ENCODE measurements at regions not wholly inside any gene's neighbourhood (a gene's known extent, or its start where the extent isn't known, plus 50 kb on each side); places are given as distances from the start of the nearest gene placed in this dataset.
A peak's percentile ranks its signal among the peaks of the same experiment; 100 is the strongest.

- WGBS (ENCODE audit: insufficient coverage) = 56% methylated on average over 4 of the region's 5 CpGs
Observed at GRCh38 chr6:14767226-14767625, 478.6 kb upstream of the JARID2 start.

GRCh38 chr6:14770040-14770439 lies 475.8 kb upstream of the JARID2 start:
- no peak for TF ChIP-seq CTCF (IDR thresholded peaks at IDR 0.05)
- ATAC-seq (no peak), DNase-seq (no peak)
- intact Hi-C loops (cut with micrococcal nuclease) = no loop called here
- H3K4me1 ChIP-seq (ENCODE audit: control insufficient read depth, insufficient read depth, low read length) = no peaks in the 10 kb centered on the region
- Mint-ChIP-seq H3K36me3 (no peaks in the 10 kb centered on the region), H3K9me3 (no peaks in the 10 kb centered on the region), H3K4me1 (peaks cover 0 to 5% of the 10 kb centered on the region in 2 donors), H3K27ac (peak overlapping the region in 1 of 2 donors; percentile 33), H3K27me3 (ENCODE audit: low read depth in 2 of 2) (peaks cover 6 to 7% of the 10 kb centered on the region in 2 donors), H3K4me3 (no peak overlapping the region)
- 72% methylated on average over 3 of the region's 3 CpGs for WGBS (ENCODE audit: insufficient coverage)
- no peak overlapping the region for H3K27ac ChIP-seq (ENCODE audit: low read length)
- no peaks in the 10 kb centered on the region for H3K27me3 ChIP-seq (ENCODE audit: control insufficient read depth, insufficient read depth, low read length)
- H3K4me3 ChIP-seq (ENCODE audit: low read length) = no peak overlapping the region
- H3K9me3 ChIP-seq (ENCODE audit: control insufficient read depth, insufficient read depth, low read length) = no peaks in the 10 kb centered on the region
- no peaks in the 10 kb centered on the region for H3K36me3 ChIP-seq (ENCODE audit: control insufficient read depth, insufficient read depth, low read length)

More at GRCh38 chr6:14767226-14767625, 478.6 kb upstream of the JARID2 start:
- no peaks in the 10 kb centered on the region for H3K27me3 ChIP-seq (ENCODE audit: control insufficient read depth, insufficient read depth, low read length)
- Mint-ChIP-seq H3K4me3 (no peak overlapping the region), H3K4me1 (peaks cover 0 to 5% of the 10 kb centered on the region in 2 donors), H3K27me3 (ENCODE audit: low read depth in 2 of 2) (peaks cover 3% of the 10 kb centered on the region in 2 donors), H3K27ac (no peak overlapping the region), H3K9me3 (no peaks in the 10 kb centered on the region), H3K36me3 (no peaks in the 10 kb centered on the region)
- intact Hi-C loops (cut with micrococcal nuclease) = no loop called here
- H3K36me3 ChIP-seq (ENCODE audit: control insufficient read depth, insufficient read depth, low read length) = no peaks in the 10 kb centered on the region
- no peak overlapping the region for H3K27ac ChIP-seq (ENCODE audit: low read length)
- DNase-seq = no peak
- H3K4me3 ChIP-seq (ENCODE audit: low read length) = no peak overlapping the region
- no peaks in the 10 kb centered on the region for H3K9me3 ChIP-seq (ENCODE audit: control insufficient read depth, insufficient read depth, low read length)
- H3K4me1 ChIP-seq (ENCODE audit: control insufficient read depth, insufficient read depth, low read length) = no peaks in the 10 kb centered on the region
- no peak for TF ChIP-seq CTCF (IDR thresholded peaks at IDR 0.05)
- no peak for ATAC-seq

GRCh38 chr6:14770572-14770971 lies 475.3 kb upstream of the JARID2 start:
- no peak for DNase-seq

More at GRCh38 chr6:14770572-14770971, 475.3 kb upstream of the JARID2 start:
- Mint-ChIP-seq H3K4me3 (no peak overlapping the region), H3K36me3 (no peaks in the 10 kb centered on the region), H3K27ac (peak overlapping the region in 1 of 2 donors; percentile 33), H3K27me3 (ENCODE audit: low read depth in 2 of 2) (peaks cover 6 to 12% of the 10 kb centered on the region in 2 donors), H3K4me1 (peaks cover 0 to 5% of the 10 kb centered on the region in 2 donors), H3K9me3 (no peaks in the 10 kb centered on the region)
- ATAC-seq = no peak
- TF ChIP-seq CTCF (IDR thresholded peaks at IDR 0.05) = no peak
- Histone ChIP-seq H3K27me3 (ENCODE audit: control insufficient read depth, insufficient read depth, low read length) (no peaks in the 10 kb centered on the region), H3K9me3 (ENCODE audit: control insufficient read depth, insufficient read depth, low read length) (no peaks in the 10 kb centered on the region), H3K36me3 (ENCODE audit: control insufficient read depth, insufficient read depth, low read length) (no peaks in the 10 kb centered on the region), H3K27ac (ENCODE audit: low read length) (no peak overlapping the region), H3K4me3 (ENCODE audit: low read length) (no peak overlapping the region), H3K4me1 (ENCODE audit: control insufficient read depth, insufficient read depth, low read length) (no peaks in the 10 kb centered on the region)
- 100% methylated on average over 4 of the region's 6 CpGs for WGBS (ENCODE audit: insufficient coverage)
- intact Hi-C loops (cut with micrococcal nuclease) = no loop called here
